GM10266 (cell line): ENCODE measurements at regions not wholly inside any gene's neighbourhood (a gene's known extent, or its start where the extent isn't known, plus 50 kb on each side); places are given as distances from the start of the nearest gene placed in this dataset.

Source experiments
- DNase-seq: peaks from one replicate; pipeline ENCODE4 v3.0.0; 2012; ENCODE audit errors: extremely low spot score
- CTCF ChIP-seq: IDR thresholded peaks from 2 replicates; pipeline ENCODE4 v1.5.1; 2012; ENCODE audit warnings: mild to moderate bottlenecking, low read depth; ENCODE audit not compliant: control insufficient read depth, insufficient read depth; ENCODE audit errors: missing control alignments

GRCh38 chr3:168364967-168365366 is 269.2 kb upstream of the GOLIM4 start:
- TF ChIP-seq CTCF = no peak
- no peak for DNase-seq

- TF ChIP-seq CTCF = no peak
- DNase-seq = no peak
Observed at GRCh38 chr3:168362661-168363247, 267.0 kb upstream of the GOLIM4 start.

- DNase-seq = no peak
- TF ChIP-seq CTCF = no peak
Observed at GRCh38 chr3:168362156-168362555, 266.4 kb upstream of the GOLIM4 start.

GRCh38 chr3:168360993-168361392 is 265.3 kb upstream of the GOLIM4 start:
- TF ChIP-seq CTCF = no peak
- no peak for DNase-seq

- TF ChIP-seq CTCF = no peak
- no peak for DNase-seq
Observed at GRCh38 chr3:168342946-168343850, 247.5 kb upstream of the GOLIM4 start.

- no peak for DNase-seq
- no peak for TF ChIP-seq CTCF
Observed at GRCh38 chr3:168341956-168342936, 246.5 kb upstream of the GOLIM4 start.
